GM12878 (cell line): ENCODE measurements at regions not wholly inside any gene's neighbourhood (a gene's known extent, or its start where the extent isn't known, plus 50 kb on each side); places are given as distances from the start of the nearest gene placed in this dataset.

Experiments
- ATAC-seq: fragments of 200-7000 bp; cut with Tn5 transposase; 3 replicates; pipeline ENCODE4 v1.9.1; 2020; ENCODE audit warnings: mild to moderate bottlenecking, moderate library complexity
- BruUV-seq: library from RNA; stranded (reverse); fragments of 400-500 nt; replicated peaks from 2 replicates; lab custom pipeline; 2021; lab: Mats Ljungman, UMichigan
- CTCF ChIA-PET: fragments of 300-600 bp; sonication (Branson Sonifier 250); formaldehyde crosslinking; extraction: SDS; loops from one replicate; lab custom pipeline; 2021; ENCODE audit warnings: inconsistent platforms; lab: Yijun Ruan, JAX
- POLR2A ChIA-PET: fragments of 350-600 bp; formaldehyde crosslinking; extraction: SDS; loops from one replicate; lab custom pipeline; 2021; ENCODE audit warnings: inconsistent platforms; lab: Charles Lee
- RAD21 ChIA-PET: fragments of 300-600 bp; sonication (Branson Sonifier 250); formaldehyde crosslinking; loops from one replicate; lab custom pipeline; 2023; ENCODE audit warnings: antibody characterized with exemption; ENCODE audit not compliant: unreplicated experiment; lab: Charles Lee
- SMC1A ChIA-PET: fragments of 300-600 bp; sonication (Branson Sonifier 250); formaldehyde crosslinking; loops from one replicate; lab custom pipeline; 2023; ENCODE audit not compliant: unreplicated experiment, uncharacterized antibody; lab: Charles Lee
- DNase-seq: peaks from one replicate; pipeline ENCODE4 v3.0.0-alpha.2; 2011; ENCODE audit warnings: low read depth, low spot score
- FAIRE-seq: peaks from 3 replicates; lab custom pipeline; 2011; peaks lifted over from hg19 to GRCh38; lab: Jason Lieb, UNC
- H2AFZ ChIP-seq: 2 replicates; pipeline ENCODE4 v1.6.0; 2011; ENCODE audit warnings: low read depth, low read length, control low read depth; ENCODE audit not compliant: control insufficient read depth
- H3K27ac ChIP-seq: 2 replicates; pipeline ENCODE4 v1.5.1; 2011; ENCODE audit warnings: control low read depth; ENCODE audit not compliant: control insufficient read depth, insufficient read depth
- H3K27me3 ChIP-seq, 2 experiments: replicated peaks in 1 of 2; 2 replicates each; pipeline versions ENCODE4 v1.6.0 to v1.6.1; 2011; ENCODE audit warnings: low read length in 1 of 2; ENCODE audit not compliant: control insufficient read depth in 2 of 2, insufficient read depth in 2 of 2
- H3K36me3 ChIP-seq, 2 experiments: 2 replicates each; pipeline ENCODE4 v1.5.1; 2011; ENCODE audit warnings: low read length in 1 of 2; ENCODE audit not compliant: control insufficient read depth in 2 of 2, insufficient read depth in 2 of 2
- H3K4me1 ChIP-seq: 2 replicates; pipeline ENCODE4 v1.6.1; 2011; ENCODE audit warnings: mild to moderate bottlenecking, low read length, moderate library complexity, mixed read lengths; ENCODE audit not compliant: control insufficient read depth, insufficient read depth
- H3K4me2 ChIP-seq: 2 replicates; pipeline ENCODE4 v1.6.0; 2011; ENCODE audit warnings: control low read depth; ENCODE audit not compliant: control insufficient read depth, insufficient read depth
- H3K4me3 ChIP-seq: fragments of 200-600 bp; sonication (generic); 2 replicates; pipeline ENCODE4 v1.5.1; 2016
- H3K79me2 ChIP-seq: 2 replicates; pipeline ENCODE4 v1.6.0; 2011; ENCODE audit warnings: low read length; ENCODE audit not compliant: control insufficient read depth, insufficient read depth
- H3K9ac ChIP-seq: 2 replicates; pipeline ENCODE4 v1.8.0; 2011; ENCODE audit warnings: low read length, control low read depth, mixed read lengths; ENCODE audit not compliant: control insufficient read depth, insufficient read depth
- H3K9me3 ChIP-seq: replicated peaks from 3 replicates; pipeline ENCODE4 v1.5.1; 2011; ENCODE audit warnings: mild to moderate bottlenecking, low read length; ENCODE audit not compliant: control insufficient read depth, insufficient read depth
- H4K20me1 ChIP-seq: 2 replicates; pipeline ENCODE4 v1.6.0; 2011; ENCODE audit not compliant: control insufficient read depth, insufficient read depth
- CREB1 ChIP-seq: IDR thresholded peaks from 2 replicates; pipeline ENCODE4 v1.6.1; 2012; ENCODE audit warnings: low read depth, mild to moderate bottlenecking, inconsistent platforms
- DPF2 ChIP-seq: fragments of 450-650 bp; IDR thresholded peaks from 2 replicates; pipeline ENCODE4 v1.6.1; 2017; ENCODE audit warnings: mild to moderate bottlenecking
- RAD21 ChIP-seq: IDR thresholded peaks from 2 replicates; pipeline ENCODE4 v1.6.1; 2011; ENCODE audit warnings: mild to moderate bottlenecking, low read depth, low read length, moderate library complexity; ENCODE audit not compliant: insufficient read depth
- STAT3 ChIP-seq: IDR thresholded peaks from 2 replicates; pipeline ENCODE4 v1.6.1; 2011; ENCODE audit warnings: low read depth, low read length, improper control_type of control experiment
- WGBS: methylation state at CpG from one replicate; pipeline ENCODE4 v1.1.6; 2016; ENCODE audit warnings: low lambda C conversion rate; ENCODE audit not compliant: insufficient replicate concordance, insufficient coverage; ENCODE audit errors: missing lambda C conversion rate; 5-methylcytosine and 5-hydroxymethylcytosine counted together
- in situ Hi-C: fragments of 300-500 bp; cut with MboI; formaldehyde crosslinking; loops from 9 replicates; pipeline ENCODE4 v1.14.3; 2018; ENCODE audit warnings: mixed read lengths
- intact Hi-C: fragments of 100-400 bp; cut with micrococcal nuclease; formaldehyde crosslinking; loops from one replicate; pipeline ENCODE4 v1.14.2; 2022; ENCODE audit not compliant: unreplicated experiment
- TF ChIP-seq, protein P1 (sequence below), 3 experiments: IDR thresholded peaks in 2 of 3; conservative IDR thresholded peaks in 1 of 3; 2 replicates each; pipeline ENCODE4 v1.5.1; 2011; ENCODE audit warnings: low read depth in 3 of 3, low read length in 3 of 3, mild to moderate bottlenecking in 3 of 3, control low read depth in 2 of 3, moderate library complexity in 2 of 3, inconsistent platforms in 1 of 3, mixed read lengths in 1 of 3; ENCODE audit not compliant: control insufficient read depth in 2 of 3, insufficient read depth in 1 of 3; ENCODE audit errors: extremely low read depth in 1 of 3

DNA sequence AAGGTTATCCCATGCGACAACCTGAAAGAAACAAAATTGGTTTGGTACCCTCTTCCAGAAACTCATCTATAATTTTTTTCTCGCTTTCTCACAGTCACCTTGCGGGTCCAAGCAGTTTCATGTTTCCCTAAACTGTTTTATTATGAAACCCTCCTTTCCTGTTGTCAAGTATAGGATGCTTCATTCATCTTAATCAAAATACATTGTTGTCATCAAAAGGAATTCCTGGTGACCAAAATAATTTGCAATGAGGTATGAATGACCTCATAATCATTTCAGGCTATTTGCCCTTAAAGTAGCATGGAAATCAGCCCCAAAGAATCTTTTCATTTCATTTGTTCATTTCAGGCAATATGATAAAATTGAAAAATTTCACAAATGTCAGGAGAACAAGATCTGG lies 503.0 kb downstream of the SPATA31D1 start:
- Histone ChIP-seq H3K4me3 (no peak overlapping the region), H2AFZ (no peak overlapping the region), H3K4me2 (no peak overlapping the region), H4K20me1 (no peaks in the 10 kb centered on the region), H3K36me3 (no peaks in the 10 kb centered on the region), H3K4me1 (no peaks in the 10 kb centered on the region), H3K9ac (no peak overlapping the region), H3K27me3 (no peaks in the 10 kb centered on the region), H3K27ac (no peak overlapping the region), H3K79me2 (no peaks in the 10 kb centered on the region), H3K9me3 (no peaks in the 10 kb centered on the region)
- DNase-seq (no peak), ATAC-seq (no peak), FAIRE-seq (no peak)
- ChIA-PET POLR2A (no interaction called here), RAD21 (interaction anchor here (1.0 kb wide), 1 partner anchor 652 kb away, joined by 5 read pairs; no protein-coding TSS in a partner anchor), SMC1A (no interaction called here), CTCF (no interaction called here)
- BruUV-seq = no TSS peak
- intact Hi-C loops (loop anchor here (10.0 kb wide), 1 partner anchor 487 kb away; no protein-coding TSS in a partner anchor), in situ Hi-C loops (no loop called here)
- WGBS = 83% methylated on average over 3 of the region's 3 CpGs
- no peak for TF ChIP-seq CREB1

DNA sequence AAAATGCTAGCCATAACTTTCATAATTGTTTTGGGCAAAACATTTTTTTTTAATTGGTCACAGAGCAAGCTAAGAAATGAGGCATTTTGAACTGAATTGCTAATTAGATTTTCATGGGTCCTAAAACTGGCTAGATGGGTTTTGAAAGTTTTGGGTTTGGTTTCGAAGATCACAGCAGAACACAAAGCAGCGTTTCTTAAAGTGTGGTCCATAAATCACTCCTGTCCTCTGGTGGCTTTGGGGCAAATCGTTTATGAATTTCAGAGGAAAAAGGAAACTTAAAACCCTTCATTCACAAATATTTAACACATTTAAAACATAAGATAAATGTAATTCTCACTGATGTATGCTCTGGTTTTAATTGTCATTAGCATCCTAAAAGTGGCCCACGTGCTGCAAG lies 503.7 kb downstream of the SPATA31D1 start:
- ATAC-seq = no peak
- CTCF ChIA-PET = no interaction called here
- TF ChIP-seq STAT3 = no peak
- TF ChIP-seq, protein P1, sequence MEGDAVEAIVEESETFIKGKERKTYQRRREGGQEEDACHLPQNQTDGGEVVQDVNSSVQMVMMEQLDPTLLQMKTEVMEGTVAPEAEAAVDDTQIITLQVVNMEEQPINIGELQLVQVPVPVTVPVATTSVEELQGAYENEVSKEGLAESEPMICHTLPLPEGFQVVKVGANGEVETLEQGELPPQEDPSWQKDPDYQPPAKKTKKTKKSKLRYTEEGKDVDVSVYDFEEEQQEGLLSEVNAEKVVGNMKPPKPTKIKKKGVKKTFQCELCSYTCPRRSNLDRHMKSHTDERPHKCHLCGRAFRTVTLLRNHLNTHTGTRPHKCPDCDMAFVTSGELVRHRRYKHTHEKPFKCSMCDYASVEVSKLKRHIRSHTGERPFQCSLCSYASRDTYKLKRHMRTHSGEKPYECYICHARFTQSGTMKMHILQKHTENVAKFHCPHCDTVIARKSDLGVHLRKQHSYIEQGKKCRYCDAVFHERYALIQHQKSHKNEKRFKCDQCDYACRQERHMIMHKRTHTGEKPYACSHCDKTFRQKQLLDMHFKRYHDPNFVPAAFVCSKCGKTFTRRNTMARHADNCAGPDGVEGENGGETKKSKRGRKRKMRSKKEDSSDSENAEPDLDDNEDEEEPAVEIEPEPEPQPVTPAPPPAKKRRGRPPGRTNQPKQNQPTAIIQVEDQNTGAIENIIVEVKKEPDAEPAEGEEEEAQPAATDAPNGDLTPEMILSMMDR (IDR thresholded peaks at IDR 0.05 in 2 of 3, conservative IDR thresholded peaks at IDR 0.05 in 1 of 3; ENCODE audit: control insufficient read depth in 2 of 3, extremely low read depth in 1 of 3, insufficient read depth in 1 of 3, low read depth in 3 of 3, low read length in 3 of 3) = peak in 1 of 3 experiments; percentile 4; a peak in 1 of 6 replicates
- TF ChIP-seq RAD21 = peak; percentile 37
- no peak for TF ChIP-seq DPF2
- TF ChIP-seq, all 136 proteins: peak for 2
- POLR2A ChIA-PET = no interaction called here
- H3K27ac ChIP-seq = no peak overlapping the region
- H3K9ac ChIP-seq = no peak overlapping the region
- SMC1A ChIA-PET = no interaction called here
- no peaks in the 10 kb centered on the region for H3K79me2 ChIP-seq
- no TSS peak for BruUV-seq
- no peak for DNase-seq
- no peak overlapping the region for H3K4me3 ChIP-seq
- WGBS = 1% methylated on average over 4 of the region's 4 CpGs
- H3K9me3 ChIP-seq = no peaks in the 10 kb centered on the region
- RAD21 ChIA-PET = interaction anchor here (1.0 kb wide), 1 partner anchor 653 kb away, joined by 5 read pairs; no protein-coding TSS in a partner anchor
- H2AFZ ChIP-seq = no peak overlapping the region
- H3K4me2 ChIP-seq = no peak overlapping the region
- H3K36me3 ChIP-seq = no peaks in the 10 kb centered on the region
- H4K20me1 ChIP-seq = no peaks in the 10 kb centered on the region
- H3K4me1 ChIP-seq = no peaks in the 10 kb centered on the region
- intact Hi-C loops (loop anchor here (10.0 kb wide), 1 partner anchor 487 kb away; no protein-coding TSS in a partner anchor), in situ Hi-C loops (no loop called here)
- H3K27me3 ChIP-seq = no peaks in the 10 kb centered on the region
- FAIRE-seq = no peak
